ENCODE measurements at regions not wholly inside any gene's neighbourhood (a gene's known extent, or its start where the extent isn't known, plus 50 kb on each side); places are given as distances from the start of the nearest gene placed in this dataset.

DNA sequence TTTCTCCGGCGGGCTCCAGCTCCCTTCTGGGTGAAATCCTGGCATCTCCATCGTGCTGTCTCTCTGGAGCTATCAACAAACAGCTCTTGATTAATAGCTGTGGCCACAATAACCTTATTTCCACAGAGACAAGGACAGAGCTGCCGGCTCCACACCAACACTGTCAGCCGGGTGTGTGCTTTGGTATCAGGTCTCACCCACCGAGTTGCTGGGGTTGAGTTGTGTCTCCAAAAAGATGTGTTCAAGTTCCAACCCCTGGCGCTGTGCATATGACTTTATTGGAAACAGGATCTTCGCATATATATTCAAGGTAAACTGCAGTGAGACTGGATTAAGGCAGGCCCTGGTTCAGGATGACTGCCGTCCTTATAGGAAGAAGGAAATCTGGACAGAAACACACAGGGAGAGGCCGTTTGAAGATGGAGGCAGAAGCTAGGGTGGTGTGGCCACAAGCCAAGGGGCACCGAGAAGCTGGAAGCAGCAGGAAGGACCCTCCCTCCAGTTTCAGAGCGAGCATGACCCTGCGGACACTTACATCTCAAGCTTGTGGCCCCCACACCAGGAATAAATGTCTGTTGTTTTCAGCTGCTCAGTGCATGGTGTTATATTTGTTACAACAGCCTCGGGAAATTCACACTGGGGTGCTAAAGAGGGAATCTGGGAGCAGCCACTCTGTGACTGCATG lies 88.4 kb upstream of the TMPRSS2 start:
- H3K9me3 ChIP-seq (ENCODE audit: control insufficient read depth in 1 of 2, low read length in 2 of 2), result no peaks in the 10 kb centered on the region
- H3K9ac ChIP-seq (ENCODE audit: low read depth in 1 of 2, low read length in 2 of 2), result no peak overlapping the region
- no peaks in the 10 kb centered on the region for H3K36me3 ChIP-seq (ENCODE audit: control insufficient read depth in 1 of 2, insufficient read depth in 2 of 2, low read length in 2 of 2)
- no peak overlapping the region for H3K4me3 ChIP-seq (ENCODE audit: low read depth in 1 of 2, low read length in 2 of 2)
- H3K4me1 ChIP-seq (ENCODE audit: control insufficient read depth in 1 of 2, insufficient read depth in 2 of 2, low read length in 2 of 2), result peaks cover 21 to 26% of the 10 kb centered on the region in 2 donors
- no peak overlapping the region for H3K27ac ChIP-seq (ENCODE audit: low read depth, low read length)
- H3K27me3 ChIP-seq (ENCODE audit: control insufficient read depth in 1 of 2, insufficient read depth in 2 of 2, low read length in 2 of 2), result no peaks in the 10 kb centered on the region

DNA sequence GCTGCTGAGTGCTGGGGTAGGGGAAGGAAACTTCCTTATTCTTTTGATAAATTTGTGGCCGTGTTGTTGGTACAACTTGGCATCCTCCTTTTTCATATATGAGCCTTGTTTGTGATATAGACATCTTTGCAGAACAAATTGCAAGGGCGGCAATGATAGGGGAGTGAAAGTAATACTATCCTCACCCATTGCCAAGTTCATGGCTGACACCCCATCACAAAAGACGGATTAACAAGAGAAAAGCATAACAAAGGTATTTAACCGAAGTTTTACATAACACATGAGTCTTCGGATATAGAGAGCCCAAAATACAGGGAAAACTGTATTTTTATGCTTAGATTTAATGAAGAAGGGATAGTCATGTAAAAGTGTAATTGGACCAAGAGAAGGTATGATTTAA lies 86.3 kb upstream of the TMPRSS2 start:
- Histone ChIP-seq H3K9me3 (ENCODE audit: control insufficient read depth in 1 of 2, low read length in 2 of 2) (no peaks in the 10 kb centered on the region), H3K36me3 (ENCODE audit: control insufficient read depth in 1 of 2, insufficient read depth in 2 of 2, low read length in 2 of 2) (no peaks in the 10 kb centered on the region), H3K4me1 (ENCODE audit: control insufficient read depth in 1 of 2, insufficient read depth in 2 of 2, low read length in 2 of 2) (peaks cover 20 to 23% of the 10 kb centered on the region in 2 donors), H3K27me3 (ENCODE audit: control insufficient read depth in 1 of 2, insufficient read depth in 2 of 2, low read length in 2 of 2) (no peaks in the 10 kb centered on the region), H3K4me3 (ENCODE audit: low read depth in 1 of 2, low read length in 2 of 2) (peak overlapping the region in 1 of 2 donors; percentile 1), H3K9ac (ENCODE audit: low read depth in 1 of 2, low read length in 2 of 2) (peak overlapping the region; percentile 7 to 43), H3K27ac (ENCODE audit: low read depth, low read length) (peak overlapping the region; percentile 44)

DNA sequence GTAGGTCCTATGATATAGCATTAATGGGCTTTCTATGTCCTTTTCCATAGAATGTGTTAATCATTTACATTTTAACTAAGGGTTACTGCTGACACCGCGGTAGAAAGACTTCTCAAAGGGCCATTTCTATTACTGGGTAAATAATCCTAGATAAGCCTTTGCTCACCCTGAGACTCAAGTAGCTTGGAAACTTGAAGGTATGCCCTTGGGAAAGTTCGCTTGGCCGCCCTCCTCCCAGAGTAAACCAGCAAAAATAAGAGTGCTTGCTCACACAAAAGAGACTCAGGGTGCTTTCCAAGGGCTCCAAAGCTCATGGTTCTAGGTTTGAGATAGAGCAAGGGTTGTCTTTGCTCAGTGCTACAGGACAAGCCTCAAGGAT lies 85.8 kb upstream of the TMPRSS2 start:
- no peaks in the 10 kb centered on the region for H3K9me3 ChIP-seq (ENCODE audit: control insufficient read depth in 1 of 2, low read length in 2 of 2)
- H3K4me3 ChIP-seq (ENCODE audit: low read depth in 1 of 2, low read length in 2 of 2), result peak overlapping the region in 1 of 2 donors; percentile 1
- peak overlapping the region in 1 of 2 donors; percentile 7 for H3K9ac ChIP-seq (ENCODE audit: low read depth in 1 of 2, low read length in 2 of 2)
- no peaks in the 10 kb centered on the region for H3K36me3 ChIP-seq (ENCODE audit: control insufficient read depth in 1 of 2, insufficient read depth in 2 of 2, low read length in 2 of 2)
- peak overlapping the region; percentile 44 for H3K27ac ChIP-seq (ENCODE audit: low read depth, low read length)
- H3K4me1 ChIP-seq (ENCODE audit: control insufficient read depth in 1 of 2, insufficient read depth in 2 of 2, low read length in 2 of 2), result peaks cover 20 to 27% of the 10 kb centered on the region in 2 donors
- no peaks in the 10 kb centered on the region for H3K27me3 ChIP-seq (ENCODE audit: control insufficient read depth in 1 of 2, insufficient read depth in 2 of 2, low read length in 2 of 2)

DNA sequence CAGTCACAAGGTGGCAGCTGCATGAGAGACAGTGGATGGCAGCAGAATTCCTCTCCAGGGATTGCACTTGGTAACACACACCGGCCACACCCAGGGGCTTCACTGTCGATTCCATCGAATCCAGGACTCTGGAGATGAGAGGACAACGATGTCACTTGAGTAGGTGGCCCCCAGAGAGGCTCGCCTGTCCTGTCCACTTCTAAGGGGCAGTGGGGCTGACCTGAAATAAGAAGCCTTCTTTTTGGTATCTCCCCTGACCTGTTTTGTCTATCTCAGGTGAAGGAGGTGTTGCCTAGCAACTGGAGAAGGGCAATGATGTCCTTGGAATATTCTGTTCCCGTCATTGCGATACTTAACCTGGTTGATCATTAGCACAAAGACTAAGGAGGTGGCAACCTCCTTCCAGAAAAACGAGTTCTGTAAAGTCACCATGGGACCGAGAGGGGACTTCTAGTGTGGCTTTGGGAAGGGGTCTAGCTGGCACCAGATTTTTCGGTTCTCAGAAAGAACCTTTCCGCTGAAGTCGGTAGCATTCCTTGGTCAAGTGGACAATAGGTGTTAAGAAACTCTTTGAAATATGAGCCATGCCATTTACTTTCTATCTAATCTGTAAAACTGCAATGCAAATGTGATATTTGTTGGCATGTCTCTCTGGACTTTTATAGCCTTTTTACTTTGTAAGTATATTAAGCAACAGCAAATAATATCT lies 85.2 kb upstream of the TMPRSS2 start:
- H3K27me3 ChIP-seq (ENCODE audit: control insufficient read depth in 1 of 2, insufficient read depth in 2 of 2, low read length in 2 of 2), result no peaks in the 10 kb centered on the region
- no peaks in the 10 kb centered on the region for H3K36me3 ChIP-seq (ENCODE audit: control insufficient read depth in 1 of 2, insufficient read depth in 2 of 2, low read length in 2 of 2)
- H3K4me1 ChIP-seq (ENCODE audit: control insufficient read depth in 1 of 2, insufficient read depth in 2 of 2, low read length in 2 of 2), result peaks cover 20 to 27% of the 10 kb centered on the region in 2 donors
- H3K9ac ChIP-seq (ENCODE audit: low read depth in 1 of 2, low read length in 2 of 2), result peak overlapping the region; percentile 6 to 23
- no peak overlapping the region for H3K4me3 ChIP-seq (ENCODE audit: low read depth in 1 of 2, low read length in 2 of 2)
- no peaks in the 10 kb centered on the region for H3K9me3 ChIP-seq (ENCODE audit: control insufficient read depth in 1 of 2, low read length in 2 of 2)
- H3K27ac ChIP-seq (ENCODE audit: low read depth, low read length), result peak overlapping the region; percentile 73

DNA sequence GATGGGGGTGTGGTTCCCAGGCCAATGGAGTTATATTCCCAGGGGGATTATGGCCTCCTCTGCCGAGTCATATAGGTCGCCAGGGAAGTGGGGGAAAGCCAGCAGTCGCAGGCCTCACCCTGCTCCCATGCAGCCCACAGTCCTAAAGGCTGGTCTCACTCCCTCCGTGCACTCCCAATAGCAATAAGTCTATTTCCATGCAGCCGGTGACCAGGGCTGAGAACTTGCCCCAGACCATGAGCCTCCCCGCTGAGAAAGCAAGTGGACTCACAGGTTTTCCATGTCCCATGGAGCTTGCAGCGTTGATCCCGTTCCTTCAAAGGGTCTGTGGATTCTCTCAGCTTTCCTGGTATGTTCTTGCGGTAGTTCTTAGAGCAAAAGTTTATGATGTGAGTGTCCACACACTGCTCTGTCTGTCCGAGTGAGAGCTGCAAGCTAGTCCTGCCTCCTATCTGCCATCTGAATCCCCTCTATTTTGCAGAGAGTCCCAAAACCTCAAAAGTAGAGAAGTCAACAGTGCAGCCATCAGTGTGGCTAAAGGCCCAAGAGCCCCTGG lies 81.7 kb upstream of the TMPRSS2 start:
- Histone ChIP-seq H3K4me1 (ENCODE audit: control insufficient read depth in 1 of 2, insufficient read depth in 2 of 2, low read length in 2 of 2) (peaks cover 18 to 20% of the 10 kb centered on the region in 2 donors), H3K36me3 (ENCODE audit: control insufficient read depth in 1 of 2, insufficient read depth in 2 of 2, low read length in 2 of 2) (no peaks in the 10 kb centered on the region)

DNA sequence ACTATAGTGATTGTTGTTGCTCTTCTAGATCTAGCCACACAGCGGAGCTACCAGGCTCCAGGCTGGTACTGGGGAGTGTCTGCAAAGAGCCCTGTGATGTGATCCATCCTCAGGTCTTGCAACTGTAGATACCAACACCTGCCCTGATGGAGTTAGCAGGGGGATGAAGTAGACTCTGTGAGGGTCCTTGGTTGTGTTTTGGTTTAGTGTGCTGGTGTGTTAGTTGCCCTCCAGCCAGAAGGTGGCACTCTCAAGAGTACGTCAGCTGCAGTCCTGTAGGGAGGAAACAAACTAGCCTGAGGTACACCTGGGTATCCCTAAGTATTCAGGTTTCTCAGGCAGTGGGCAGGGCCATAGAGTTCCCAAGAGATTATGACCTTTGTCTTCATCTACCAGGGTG lies 81.2 kb upstream of the TMPRSS2 start:
- H3K4me3 ChIP-seq (ENCODE audit: low read depth in 1 of 2, low read length in 2 of 2), result no peak overlapping the region

More for the DNA sequence above, 81.7 kb upstream of the TMPRSS2 start:
- Histone ChIP-seq H3K27me3 (ENCODE audit: control insufficient read depth in 1 of 2, insufficient read depth in 2 of 2, low read length in 2 of 2) (no peaks in the 10 kb centered on the region), H3K9ac (ENCODE audit: low read depth in 1 of 2, low read length in 2 of 2) (no peak overlapping the region), H3K9me3 (ENCODE audit: control insufficient read depth in 1 of 2, low read length in 2 of 2) (peaks cover 0 to 4% of the 10 kb centered on the region in 2 donors), H3K27ac (ENCODE audit: low read depth, low read length) (no peak overlapping the region), H3K4me3 (ENCODE audit: low read depth in 1 of 2, low read length in 2 of 2) (no peak overlapping the region)

DNA sequence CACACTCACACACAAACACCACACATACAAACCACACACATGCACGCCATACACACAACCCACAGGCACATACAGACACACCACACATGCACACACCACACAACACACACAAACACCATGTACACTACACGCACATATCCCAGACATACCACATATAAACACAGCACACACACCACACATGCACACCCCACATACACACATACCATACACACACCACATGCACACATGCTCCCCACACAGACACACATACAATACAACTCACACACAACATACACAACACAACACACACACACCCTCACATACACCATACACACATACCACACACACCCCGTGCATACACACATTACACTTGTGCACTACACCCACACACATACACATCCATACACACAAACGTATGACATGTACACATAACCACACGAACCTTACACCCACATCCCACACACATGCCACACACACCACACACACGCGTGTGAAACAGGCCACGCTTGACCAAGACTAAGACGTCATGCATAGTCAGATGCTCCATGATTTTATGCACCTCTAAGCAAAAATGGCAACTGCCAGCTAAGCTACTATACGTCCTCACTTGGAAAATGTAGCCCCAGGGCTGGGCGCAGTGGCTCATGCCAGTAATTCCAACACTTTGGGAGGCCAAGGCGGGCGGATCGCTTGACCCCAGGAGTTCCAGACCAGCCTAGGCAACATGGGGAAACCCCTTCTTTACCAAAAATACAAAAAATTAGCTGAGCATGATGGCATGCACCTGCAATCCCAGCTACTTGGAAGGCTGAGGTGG lies 77.4 kb upstream of the TMPRSS2 start:
- Histone ChIP-seq H3K27me3 (ENCODE audit: control insufficient read depth in 1 of 2, insufficient read depth in 2 of 2, low read length in 2 of 2) (no peaks in the 10 kb centered on the region), H3K9ac (ENCODE audit: low read depth in 1 of 2, low read length in 2 of 2) (no peak overlapping the region), H3K36me3 (ENCODE audit: control insufficient read depth in 1 of 2, insufficient read depth in 2 of 2, low read length in 2 of 2) (no peaks in the 10 kb centered on the region), H3K27ac (ENCODE audit: low read depth, low read length) (no peak overlapping the region), H3K9me3 (ENCODE audit: control insufficient read depth in 1 of 2, low read length in 2 of 2) (peaks cover 0 to 4% of the 10 kb centered on the region in 2 donors), H3K4me3 (ENCODE audit: low read depth in 1 of 2, low read length in 2 of 2) (no peak overlapping the region), H3K4me1 (ENCODE audit: control insufficient read depth in 1 of 2, insufficient read depth in 2 of 2, low read length in 2 of 2) (peaks cover 36 to 41% of the 10 kb centered on the region in 2 donors)

More for the DNA sequence above, 81.2 kb upstream of the TMPRSS2 start:
- Histone ChIP-seq H3K4me1 (ENCODE audit: control insufficient read depth in 1 of 2, insufficient read depth in 2 of 2, low read length in 2 of 2) (peaks cover 15 to 16% of the 10 kb centered on the region in 2 donors), H3K36me3 (ENCODE audit: control insufficient read depth in 1 of 2, insufficient read depth in 2 of 2, low read length in 2 of 2) (no peaks in the 10 kb centered on the region), H3K27ac (ENCODE audit: low read depth, low read length) (no peak overlapping the region), H3K27me3 (ENCODE audit: control insufficient read depth in 1 of 2, insufficient read depth in 2 of 2, low read length in 2 of 2) (no peaks in the 10 kb centered on the region), H3K9ac (ENCODE audit: low read depth in 1 of 2, low read length in 2 of 2) (no peak overlapping the region), H3K9me3 (ENCODE audit: control insufficient read depth in 1 of 2, low read length in 2 of 2) (peaks cover 0 to 4% of the 10 kb centered on the region in 2 donors)

DNA sequence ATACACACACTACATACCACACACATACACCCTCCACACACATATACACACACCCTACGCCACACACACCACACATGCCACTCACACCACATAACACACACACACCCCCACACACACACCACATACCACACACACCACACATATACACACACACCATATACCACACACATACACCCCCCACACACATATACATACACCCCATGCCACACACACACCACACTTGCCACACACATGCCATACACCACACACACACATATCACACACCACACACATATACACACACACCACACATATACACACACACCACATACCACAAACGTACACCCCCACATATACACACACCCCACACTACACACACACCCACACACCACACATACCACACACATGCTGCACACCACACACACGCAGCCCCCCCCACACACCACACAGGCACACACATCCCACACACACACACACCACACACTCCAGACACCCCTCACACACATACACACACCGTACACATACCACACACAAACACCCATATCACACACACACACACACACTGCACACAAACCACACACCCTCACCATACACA lies 76.7 kb upstream of the TMPRSS2 start:
- Histone ChIP-seq H3K4me3 (ENCODE audit: low read depth in 1 of 2, low read length in 2 of 2) (no peak overlapping the region), H3K4me1 (ENCODE audit: control insufficient read depth in 1 of 2, insufficient read depth in 2 of 2, low read length in 2 of 2) (peaks cover 39 to 46% of the 10 kb centered on the region in 2 donors), H3K27me3 (ENCODE audit: control insufficient read depth in 1 of 2, insufficient read depth in 2 of 2, low read length in 2 of 2) (no peaks in the 10 kb centered on the region), H3K9ac (ENCODE audit: low read depth in 1 of 2, low read length in 2 of 2) (no peak overlapping the region), H3K36me3 (ENCODE audit: control insufficient read depth in 1 of 2, insufficient read depth in 2 of 2, low read length in 2 of 2) (no peaks in the 10 kb centered on the region), H3K27ac (ENCODE audit: low read depth, low read length) (no peak overlapping the region), H3K9me3 (ENCODE audit: control insufficient read depth in 1 of 2, low read length in 2 of 2) (peaks cover 0 to 4% of the 10 kb centered on the region in 2 donors)

DNA sequence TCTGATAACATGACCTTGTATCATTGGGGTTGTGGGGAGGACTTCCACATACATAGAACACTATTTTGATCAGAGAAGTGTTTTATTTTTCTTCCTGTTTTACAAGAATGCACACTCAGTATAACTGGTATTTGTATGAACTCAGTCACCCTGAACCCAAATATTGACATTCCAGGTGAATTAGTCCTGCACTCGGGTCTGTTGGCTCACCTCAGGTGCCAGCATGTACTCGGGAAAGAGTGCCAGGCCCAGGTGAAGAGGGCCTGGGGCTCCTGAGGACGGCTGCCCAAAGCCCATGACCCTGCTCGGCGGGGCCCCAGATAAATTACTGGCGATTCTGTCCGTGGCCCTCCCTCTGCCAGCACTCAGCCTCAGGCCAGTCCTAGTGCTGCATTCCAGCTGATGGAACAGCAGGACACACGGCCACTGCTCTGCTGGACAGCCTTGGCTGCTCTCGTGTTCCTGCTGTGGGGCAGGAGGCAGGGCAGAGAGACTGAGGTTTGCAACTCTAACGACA lies 75.4 kb upstream of the TMPRSS2 start:
- Histone ChIP-seq H3K27ac (ENCODE audit: low read depth, low read length) (no peak overlapping the region), H3K9ac (ENCODE audit: low read depth in 1 of 2, low read length in 2 of 2) (no peak overlapping the region)

More for the DNA sequence above, 75.4 kb upstream of the TMPRSS2 start:
- Histone ChIP-seq H3K36me3 (ENCODE audit: control insufficient read depth in 1 of 2, insufficient read depth in 2 of 2, low read length in 2 of 2) (no peaks in the 10 kb centered on the region), H3K4me3 (ENCODE audit: low read depth in 1 of 2, low read length in 2 of 2) (no peak overlapping the region), H3K9me3 (ENCODE audit: control insufficient read depth in 1 of 2, low read length in 2 of 2) (peaks cover 0 to 4% of the 10 kb centered on the region in 2 donors), H3K27me3 (ENCODE audit: control insufficient read depth in 1 of 2, insufficient read depth in 2 of 2, low read length in 2 of 2) (no peaks in the 10 kb centered on the region), H3K4me1 (ENCODE audit: control insufficient read depth in 1 of 2, insufficient read depth in 2 of 2, low read length in 2 of 2) (peaks cover 39 to 49% of the 10 kb centered on the region in 2 donors)

All from duodenal mucosa (tissue), 2 donors.